ENCODE measurements at regions not wholly inside any gene's neighbourhood (a gene's known extent, or its start where the extent isn't known, plus 50 kb on each side); places are given as distances from the start of the nearest gene placed in this dataset.

DNA sequence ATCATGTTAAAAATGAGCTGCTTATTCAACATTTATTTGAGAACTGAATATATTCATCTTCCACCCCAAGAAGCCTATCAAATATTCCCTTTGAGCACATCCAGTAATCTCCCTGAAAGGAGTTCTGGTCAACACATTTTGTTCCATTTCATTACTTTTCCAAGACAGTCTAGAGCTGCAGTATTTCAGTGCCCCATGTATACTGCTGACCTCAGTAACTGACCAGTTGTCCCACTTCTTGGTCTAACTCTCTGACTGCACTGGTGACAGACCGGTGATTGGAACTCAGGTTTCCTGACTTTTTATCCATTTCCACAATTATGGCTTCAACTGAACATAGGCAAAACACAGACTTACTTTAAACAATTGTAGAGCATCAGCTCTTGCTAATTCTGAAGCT lies 206.8 kb upstream of the NPSR1 start:
- TF ChIP-seq TAF1 (IDR thresholded peaks at IDR 0.05; ENCODE audit: low read depth, low read length) (no peak), SPI1 (IDR thresholded peaks at IDR 0.05; ENCODE audit: low read depth, low read length) (no peak)
